Astrocyte (in vitro differentiated cells and primary cell): ENCODE measurements at regions not wholly inside any gene's neighbourhood (a gene's known extent, or its start where the extent isn't known, plus 50 kb on each side); places are given as distances from the start of the nearest gene placed in this dataset.
A peak's percentile ranks its signal among the peaks of the same experiment; 100 is the strongest.

Experiments used
- DNase-seq: peaks from one replicate; pipeline ENCODE4 v3.0.0-alpha.2; 2010; ENCODE audit warnings: low read depth
- FAIRE-seq: peaks from 2 replicates; lab custom pipeline; 2011; peaks lifted over from hg19 to GRCh38; lab: Jason Lieb, UNC
- H2AFZ ChIP-seq: 2 replicates; pipeline ENCODE4 v1.6.0; 2012; ENCODE audit warnings: low read depth, low read length, inconsistent platforms
- H3K27ac ChIP-seq: 2 replicates; pipeline ENCODE4 v1.5.1; 2011; ENCODE audit warnings: low read depth, low read length, inconsistent platforms
- H3K27me3 ChIP-seq: 2 replicates; pipeline ENCODE4 v1.6.0; 2011; ENCODE audit warnings: low read length, inconsistent platforms; ENCODE audit not compliant: insufficient read depth
- H3K36me3 ChIP-seq: 2 replicates; pipeline ENCODE4 v1.5.1; 2011; ENCODE audit warnings: low read length, inconsistent platforms; ENCODE audit not compliant: insufficient read depth
- H3K4me1 ChIP-seq: 2 replicates; pipeline ENCODE4 v1.5.1; 2011; ENCODE audit warnings: low read length, inconsistent platforms; ENCODE audit not compliant: insufficient read depth
- H3K4me2 ChIP-seq: 2 replicates; pipeline ENCODE4 v1.6.0; 2012; ENCODE audit warnings: low read length, inconsistent platforms
- H3K4me3 ChIP-seq: 2 replicates; pipeline ENCODE4 v1.5.1; 2011; ENCODE audit warnings: low read depth, mild to moderate bottlenecking, low read length, inconsistent platforms; ENCODE audit not compliant: insufficient read depth
- H3K79me2 ChIP-seq: 2 replicates; pipeline ENCODE4 v1.6.0; 2012; ENCODE audit warnings: mild to moderate bottlenecking, low read length, inconsistent platforms; ENCODE audit not compliant: insufficient read depth
- H3K9ac ChIP-seq: 2 replicates; pipeline ENCODE4 v1.6.0; 2012; ENCODE audit warnings: mild to moderate bottlenecking, low read length, inconsistent platforms
- H3K9me3 ChIP-seq: 2 replicates; pipeline ENCODE4 v1.5.1; 2012; ENCODE audit warnings: low read depth, mild to moderate bottlenecking, low read length, inconsistent platforms; ENCODE audit not compliant: insufficient read depth
- H4K20me1 ChIP-seq: 2 replicates; pipeline ENCODE4 v1.6.0; 2012; ENCODE audit warnings: low read length, inconsistent platforms; ENCODE audit not compliant: insufficient read depth
- H3K27ac Mint-ChIP-seq: one replicate; pipeline ENCODE4 v1.8.0; 2021; ENCODE audit warnings: mild to moderate bottlenecking, mixed read lengths; ENCODE audit not compliant: unreplicated experiment
- H3K27me3 Mint-ChIP-seq: one replicate; pipeline ENCODE4 v1.8.0; 2021; ENCODE audit warnings: low read depth, mixed read lengths; ENCODE audit not compliant: unreplicated experiment
- H3K36me3 Mint-ChIP-seq: one replicate; pipeline ENCODE4 v1.8.0; 2021; ENCODE audit warnings: low read depth, mixed read lengths; ENCODE audit not compliant: unreplicated experiment
- H3K4me1 Mint-ChIP-seq: one replicate; pipeline ENCODE4 v1.8.0; 2021; ENCODE audit warnings: low read depth, mixed read lengths; ENCODE audit not compliant: unreplicated experiment
- H3K4me3 Mint-ChIP-seq: one replicate; pipeline ENCODE4 v1.8.0; 2021; ENCODE audit warnings: mild to moderate bottlenecking, moderate library complexity, mixed read lengths; ENCODE audit not compliant: unreplicated experiment
- H3K9me3 Mint-ChIP-seq: one replicate; pipeline ENCODE4 v1.8.0; 2021; ENCODE audit warnings: mild to moderate bottlenecking, mixed read lengths; ENCODE audit not compliant: unreplicated experiment
- EZH2 ChIP-seq: IDR thresholded peaks from 2 replicates; pipeline ENCODE4 v1.6.1; 2012; ENCODE audit warnings: mild to moderate bottlenecking, low read length, inconsistent platforms; ENCODE audit not compliant: insufficient read depth
- TF ChIP-seq, protein P1 (sequence below): IDR thresholded peaks from 2 replicates; pipeline ENCODE4 v1.5.1; 2011; ENCODE audit warnings: low read depth, mild to moderate bottlenecking, inconsistent platforms, low read length, moderate library complexity; ENCODE audit not compliant: insufficient read depth

DNA sequence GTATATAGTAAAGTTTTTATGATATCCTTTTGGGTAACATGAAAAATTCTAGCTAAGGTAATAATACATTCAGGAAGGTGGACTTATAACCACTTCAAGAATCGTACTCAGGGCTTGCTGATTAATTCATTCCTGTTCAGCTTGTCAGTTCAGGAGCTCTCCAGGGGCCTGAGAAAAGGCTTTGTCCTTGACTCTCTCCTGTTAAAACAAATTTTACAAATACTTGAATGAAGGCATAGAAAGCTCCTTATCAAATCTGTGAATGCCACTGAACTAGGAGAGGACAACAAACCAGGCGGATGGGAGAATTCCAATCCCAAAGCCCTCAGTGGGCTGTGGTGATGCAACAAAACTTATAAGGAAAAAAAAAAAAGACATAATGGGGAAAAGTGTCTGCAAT, 354.5 kb upstream of the ZMIZ1 start:
- H3K79me2 ChIP-seq = no peaks in the 10 kb centered on the region
- no peaks in the 10 kb centered on the region for H4K20me1 ChIP-seq
- peaks cover 3% of the 10 kb centered on the region for H3K27me3 ChIP-seq
- no peak overlapping the region for H3K4me3 Mint-ChIP-seq
- no peak overlapping the region for H3K27ac Mint-ChIP-seq
- DNase-seq = no peak
- H3K9ac ChIP-seq = no peak overlapping the region
- peaks cover 41% of the 10 kb centered on the region for H3K27me3 Mint-ChIP-seq
- no peak overlapping the region for H2AFZ ChIP-seq
- H3K9me3 ChIP-seq = no peaks in the 10 kb centered on the region
- peaks cover 2% of the 10 kb centered on the region for H3K9me3 Mint-ChIP-seq
- no peak overlapping the region for H3K27ac ChIP-seq
- H3K4me2 ChIP-seq = no peak overlapping the region
- no peaks in the 10 kb centered on the region for H3K36me3 Mint-ChIP-seq
- no peak overlapping the region for H3K4me3 ChIP-seq
- no peak for FAIRE-seq
- peaks cover 13% of the 10 kb centered on the region for H3K4me1 ChIP-seq
- TF ChIP-seq, protein P1, sequence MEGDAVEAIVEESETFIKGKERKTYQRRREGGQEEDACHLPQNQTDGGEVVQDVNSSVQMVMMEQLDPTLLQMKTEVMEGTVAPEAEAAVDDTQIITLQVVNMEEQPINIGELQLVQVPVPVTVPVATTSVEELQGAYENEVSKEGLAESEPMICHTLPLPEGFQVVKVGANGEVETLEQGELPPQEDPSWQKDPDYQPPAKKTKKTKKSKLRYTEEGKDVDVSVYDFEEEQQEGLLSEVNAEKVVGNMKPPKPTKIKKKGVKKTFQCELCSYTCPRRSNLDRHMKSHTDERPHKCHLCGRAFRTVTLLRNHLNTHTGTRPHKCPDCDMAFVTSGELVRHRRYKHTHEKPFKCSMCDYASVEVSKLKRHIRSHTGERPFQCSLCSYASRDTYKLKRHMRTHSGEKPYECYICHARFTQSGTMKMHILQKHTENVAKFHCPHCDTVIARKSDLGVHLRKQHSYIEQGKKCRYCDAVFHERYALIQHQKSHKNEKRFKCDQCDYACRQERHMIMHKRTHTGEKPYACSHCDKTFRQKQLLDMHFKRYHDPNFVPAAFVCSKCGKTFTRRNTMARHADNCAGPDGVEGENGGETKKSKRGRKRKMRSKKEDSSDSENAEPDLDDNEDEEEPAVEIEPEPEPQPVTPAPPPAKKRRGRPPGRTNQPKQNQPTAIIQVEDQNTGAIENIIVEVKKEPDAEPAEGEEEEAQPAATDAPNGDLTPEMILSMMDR = no peak
- no peak for TF ChIP-seq EZH2
- H3K4me1 Mint-ChIP-seq = peaks cover 2% of the 10 kb centered on the region
- H3K36me3 ChIP-seq = no peaks in the 10 kb centered on the region

GRCh38 chr10:78715435-78715834, 353.3 kb upstream of the ZMIZ1 start:
- TF ChIP-seq, protein P1 = no peak
- TF ChIP-seq EZH2 = no peak
- no peak overlapping the region for H2AFZ ChIP-seq
- H3K4me3 ChIP-seq = no peak overlapping the region
- H3K36me3 ChIP-seq = no peaks in the 10 kb centered on the region
- no peaks in the 10 kb centered on the region for H3K36me3 Mint-ChIP-seq
- peaks cover 39% of the 10 kb centered on the region for H3K27me3 Mint-ChIP-seq
- peaks cover 2% of the 10 kb centered on the region for H3K9me3 Mint-ChIP-seq
- no peak overlapping the region for H3K27ac ChIP-seq
- peaks cover 2% of the 10 kb centered on the region for H3K4me1 Mint-ChIP-seq
- H3K27ac Mint-ChIP-seq = no peak overlapping the region
- H3K4me1 ChIP-seq = peaks cover 13% of the 10 kb centered on the region
- H3K27me3 ChIP-seq = peaks cover 3% of the 10 kb centered on the region
- H3K9ac ChIP-seq = no peak overlapping the region
- H3K4me2 ChIP-seq = no peak overlapping the region
- DNase-seq (no peak), FAIRE-seq (no peak)
- no peak overlapping the region for H3K4me3 Mint-ChIP-seq
- no peaks in the 10 kb centered on the region for H3K79me2 ChIP-seq
- H4K20me1 ChIP-seq = no peaks in the 10 kb centered on the region
- no peaks in the 10 kb centered on the region for H3K9me3 ChIP-seq

DNA sequence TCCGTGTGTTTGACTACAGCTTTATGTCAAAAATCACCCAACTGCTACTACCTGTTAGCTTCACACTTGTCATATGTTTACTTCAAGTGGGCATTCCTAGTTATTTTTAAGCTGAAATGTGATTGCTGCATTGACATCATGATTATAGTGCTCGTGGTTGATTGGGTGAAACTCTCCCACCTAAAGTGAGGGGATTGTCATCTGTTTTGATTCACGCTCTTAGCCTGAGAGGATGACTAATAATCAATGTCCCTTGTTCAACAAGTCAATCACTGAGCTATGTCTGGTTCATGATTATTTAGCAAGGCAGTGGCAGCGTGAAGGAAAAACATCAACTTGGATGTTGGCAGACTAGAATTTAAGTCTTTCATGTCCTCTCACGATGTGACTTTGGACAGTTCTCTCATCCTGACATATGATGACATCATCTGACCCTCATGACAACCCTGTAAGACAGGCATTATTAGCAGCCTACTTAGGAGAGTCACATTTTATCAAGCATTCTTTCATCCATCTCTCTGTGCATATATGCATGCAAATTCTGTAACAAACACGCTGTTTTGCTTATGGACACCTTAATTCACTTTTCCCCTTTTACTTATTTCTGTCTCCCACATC, 352.6 kb upstream of the ZMIZ1 start:
- Histone ChIP-seq H3K27ac (no peak overlapping the region), H4K20me1 (no peaks in the 10 kb centered on the region), H3K79me2 (no peaks in the 10 kb centered on the region), H3K4me1 (peaks cover 13% of the 10 kb centered on the region), H3K36me3 (no peaks in the 10 kb centered on the region), H2AFZ (no peak overlapping the region), H3K4me3 (no peak overlapping the region), H3K9ac (no peak overlapping the region), H3K27me3 (peaks cover 3% of the 10 kb centered on the region), H3K9me3 (no peaks in the 10 kb centered on the region), H3K4me2 (no peak overlapping the region)
- Mint-ChIP-seq H3K27ac (no peak overlapping the region), H3K4me3 (no peak overlapping the region), H3K27me3 (peaks cover 39% of the 10 kb centered on the region), H3K4me1 (peaks cover 2% of the 10 kb centered on the region), H3K9me3 (peaks cover 2% of the 10 kb centered on the region), H3K36me3 (no peaks in the 10 kb centered on the region)
- DNase-seq = no peak
- TF ChIP-seq EZH2 = no peak
- TF ChIP-seq, protein P1 = no peak
- FAIRE-seq = peak; percentile 49
